ENCODE measurements at regions not wholly inside any gene's neighbourhood (a gene's known extent, or its start where the extent isn't known, plus 50 kb on each side); places are given as distances from the start of the nearest gene placed in this dataset.

DNA sequence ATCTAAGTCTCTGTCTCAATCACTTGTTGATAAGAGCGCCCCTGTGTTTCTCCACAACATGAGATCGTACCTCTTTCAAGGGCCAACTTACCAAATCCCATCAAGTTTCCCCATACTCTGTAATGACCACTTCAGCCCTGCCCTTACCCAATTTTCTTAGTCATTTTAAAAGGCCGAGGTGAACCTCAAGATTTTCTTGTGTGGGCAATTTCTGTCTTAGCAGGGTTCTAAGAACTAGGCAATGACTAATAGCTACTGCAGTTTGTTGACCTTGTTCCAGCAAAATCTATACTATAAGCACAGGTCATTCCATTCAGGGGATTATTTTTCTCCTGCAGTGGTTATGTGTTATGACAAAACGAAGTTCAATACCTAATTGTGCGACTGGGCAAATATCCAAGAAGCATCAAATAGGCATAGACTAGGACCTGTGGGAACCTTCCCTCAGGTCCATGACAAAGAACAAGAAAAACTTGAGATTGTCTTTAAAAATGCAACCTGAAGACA lies 359.8 kb downstream of the PCNX1 start:
- TF ChIP-seq POLR2A (IDR thresholded peaks at IDR 0.05), result no peak
- TF ChIP-seq, protein P1, sequence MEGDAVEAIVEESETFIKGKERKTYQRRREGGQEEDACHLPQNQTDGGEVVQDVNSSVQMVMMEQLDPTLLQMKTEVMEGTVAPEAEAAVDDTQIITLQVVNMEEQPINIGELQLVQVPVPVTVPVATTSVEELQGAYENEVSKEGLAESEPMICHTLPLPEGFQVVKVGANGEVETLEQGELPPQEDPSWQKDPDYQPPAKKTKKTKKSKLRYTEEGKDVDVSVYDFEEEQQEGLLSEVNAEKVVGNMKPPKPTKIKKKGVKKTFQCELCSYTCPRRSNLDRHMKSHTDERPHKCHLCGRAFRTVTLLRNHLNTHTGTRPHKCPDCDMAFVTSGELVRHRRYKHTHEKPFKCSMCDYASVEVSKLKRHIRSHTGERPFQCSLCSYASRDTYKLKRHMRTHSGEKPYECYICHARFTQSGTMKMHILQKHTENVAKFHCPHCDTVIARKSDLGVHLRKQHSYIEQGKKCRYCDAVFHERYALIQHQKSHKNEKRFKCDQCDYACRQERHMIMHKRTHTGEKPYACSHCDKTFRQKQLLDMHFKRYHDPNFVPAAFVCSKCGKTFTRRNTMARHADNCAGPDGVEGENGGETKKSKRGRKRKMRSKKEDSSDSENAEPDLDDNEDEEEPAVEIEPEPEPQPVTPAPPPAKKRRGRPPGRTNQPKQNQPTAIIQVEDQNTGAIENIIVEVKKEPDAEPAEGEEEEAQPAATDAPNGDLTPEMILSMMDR (IDR thresholded peaks at IDR 0.05), result no peak

Data from uterus (tissue), 2 donors.